ENCODE measurements at regions not wholly inside any gene's neighbourhood (a gene's known extent, or its start where the extent isn't known, plus 50 kb on each side); places are given as distances from the start of the nearest gene placed in this dataset.

- no peak for TF ChIP-seq POLR2A (IDR thresholded peaks at IDR 0.05; ENCODE audit: low read depth)
- TF ChIP-seq POLR2AphosphoS5 (IDR thresholded peaks at IDR 0.05): no peak
- TF ChIP-seq CTCF (IDR thresholded peaks at IDR 0.05): no peak
- TF ChIP-seq EP300 (IDR thresholded peaks at IDR 0.05): no peak
Measured at GRCh38 chr4:156118507-156119220, 165.0 kb upstream of the CTSO start.

All from esophagus muscularis mucosa (tissue), 4 donors.